ENCODE measurements at regions not wholly inside any gene's neighbourhood (a gene's known extent, or its start where the extent isn't known, plus 50 kb on each side); places are given as distances from the start of the nearest gene placed in this dataset.

GRCh38 chr7:53719122-53719521, 683.7 kb downstream of the POM121L12 start:
- no peak for TF ChIP-seq PREB (CRISPR knock-in tag; IDR thresholded peaks at IDR 0.05; ENCODE audit: borderline replicate concordance)
- TF ChIP-seq KAT7 (CRISPR knock-in tag; IDR thresholded peaks at IDR 0.05; ENCODE audit: borderline replicate concordance), result no peak
- TF ChIP-seq CTCF (IDR thresholded peaks at IDR 0.05), result no peak
- TF ChIP-seq ZNF121 (CRISPR knock-in tag; IDR thresholded peaks at IDR 0.05), result no peak
- no peak for TF ChIP-seq USF1 (CRISPR knock-in tag; IDR thresholded peaks at IDR 0.05)
- no peak for TF ChIP-seq TCF7 (CRISPR knock-in tag; IDR thresholded peaks at IDR 0.05; ENCODE audit: low read depth)

Data from WTC11 (cell line).